ENCODE measurements at regions not wholly inside any gene's neighbourhood (a gene's known extent, or its start where the extent isn't known, plus 50 kb on each side); places are given as distances from the start of the nearest gene placed in this dataset.
"Not testable (repeated sequence)": the region's sequence is repeated elsewhere in the genome, so short reads cannot be mapped to it uniquely, and the experiment has no call there.

GRCh38 chr3:34109021-34109420 lies 310.6 kb downstream of the PDCD6IP start:
- peaks cover 14% of the 10 kb centered on the region for H3K27me3 Mint-ChIP-seq (ENCODE audit: insufficient read depth, unreplicated experiment)
- no peak overlapping the region for H3K4me3 Mint-ChIP-seq (ENCODE audit: unreplicated experiment)
- H3K27ac Mint-ChIP-seq (ENCODE audit: unreplicated experiment): no peak overlapping the region
- H3K36me3 Mint-ChIP-seq (ENCODE audit: insufficient read depth, unreplicated experiment): no peaks in the 10 kb centered on the region
- no TSS peak for BruUV-seq (replicated peaks)
- TF ChIP-seq, protein P1, sequence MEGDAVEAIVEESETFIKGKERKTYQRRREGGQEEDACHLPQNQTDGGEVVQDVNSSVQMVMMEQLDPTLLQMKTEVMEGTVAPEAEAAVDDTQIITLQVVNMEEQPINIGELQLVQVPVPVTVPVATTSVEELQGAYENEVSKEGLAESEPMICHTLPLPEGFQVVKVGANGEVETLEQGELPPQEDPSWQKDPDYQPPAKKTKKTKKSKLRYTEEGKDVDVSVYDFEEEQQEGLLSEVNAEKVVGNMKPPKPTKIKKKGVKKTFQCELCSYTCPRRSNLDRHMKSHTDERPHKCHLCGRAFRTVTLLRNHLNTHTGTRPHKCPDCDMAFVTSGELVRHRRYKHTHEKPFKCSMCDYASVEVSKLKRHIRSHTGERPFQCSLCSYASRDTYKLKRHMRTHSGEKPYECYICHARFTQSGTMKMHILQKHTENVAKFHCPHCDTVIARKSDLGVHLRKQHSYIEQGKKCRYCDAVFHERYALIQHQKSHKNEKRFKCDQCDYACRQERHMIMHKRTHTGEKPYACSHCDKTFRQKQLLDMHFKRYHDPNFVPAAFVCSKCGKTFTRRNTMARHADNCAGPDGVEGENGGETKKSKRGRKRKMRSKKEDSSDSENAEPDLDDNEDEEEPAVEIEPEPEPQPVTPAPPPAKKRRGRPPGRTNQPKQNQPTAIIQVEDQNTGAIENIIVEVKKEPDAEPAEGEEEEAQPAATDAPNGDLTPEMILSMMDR (IDR thresholded peaks at IDR 0.05; ENCODE audit: insufficient read depth in 1 of 2, low read depth in 1 of 2, low read length in 1 of 2, severe bottlenecking in 1 of 2, unreplicated experiment in 1 of 2): no peak
- intact Hi-C loops (cut with micrococcal nuclease; ENCODE audit: unreplicated experiment): loop anchor here (5.0 to 10.0 kb wide), 2 partner anchors 124 to 227 kb away; no protein-coding TSS in a partner anchor
- H3K9me3 Mint-ChIP-seq (ENCODE audit: unreplicated experiment): no peaks in the 10 kb centered on the region
- no peak overlapping the region for H3K4me3 ChIP-seq (ENCODE audit: low read depth, low read length)
- no peak for DNase-seq
- no peaks in the 10 kb centered on the region for H3K4me1 Mint-ChIP-seq (ENCODE audit: low read depth, unreplicated experiment)
- POLR2A ChIA-PET: no interaction called here
- no peaks in the 10 kb centered on the region for H3K4me1 ChIP-seq
- CTCF ChIA-PET: interaction anchor here (1.3 kb wide), 1 partner anchor 226 kb away, joined by 3 read pairs; no protein-coding TSS in a partner anchor
- H3K9me3 ChIP-seq: no peaks in the 10 kb centered on the region
- H3K36me3 ChIP-seq (ENCODE audit: control insufficient read depth, insufficient read depth, low read length): no peaks in the 10 kb centered on the region
- no peaks in the 10 kb centered on the region; the same call in 1 of the 2 replicates for H3K27me3 ChIP-seq (replicated peaks; ENCODE audit: control insufficient read depth, insufficient read depth, low read length)

GRCh38 chr3:34109846-34110245 lies 311.4 kb downstream of the PDCD6IP start:
- ChIA-PET CTCF (interaction anchor here (1.3 kb wide), 1 partner anchor 226 kb away, joined by 3 read pairs; no protein-coding TSS in a partner anchor), POLR2A (no interaction called here)
- Histone ChIP-seq H3K9me3 (no peaks in the 10 kb centered on the region), H3K4me1 (no peaks in the 10 kb centered on the region), H3K4me3 (ENCODE audit: low read depth, low read length) (no peak overlapping the region), H3K27me3 (replicated peaks; ENCODE audit: control insufficient read depth, insufficient read depth, low read length) (no peaks in the 10 kb centered on the region), H3K36me3 (ENCODE audit: control insufficient read depth, insufficient read depth, low read length) (no peaks in the 10 kb centered on the region)
- H3K36me3 Mint-ChIP-seq (ENCODE audit: insufficient read depth, unreplicated experiment): no peaks in the 10 kb centered on the region
- DNase-seq: no peak
- no peaks in the 10 kb centered on the region for H3K4me1 Mint-ChIP-seq (ENCODE audit: low read depth, unreplicated experiment)
- H3K27ac Mint-ChIP-seq (ENCODE audit: unreplicated experiment): no peak overlapping the region
- peaks cover 11% of the 10 kb centered on the region for H3K27me3 Mint-ChIP-seq (ENCODE audit: insufficient read depth, unreplicated experiment)
- intact Hi-C loops (cut with micrococcal nuclease; ENCODE audit: unreplicated experiment): loop anchor here (5.0 to 10.0 kb wide), 2 partner anchors 125 to 228 kb away; no protein-coding TSS in a partner anchor
- TF ChIP-seq, protein P1 (IDR thresholded peaks at IDR 0.05; ENCODE audit: insufficient read depth in 1 of 2, low read depth in 1 of 2, low read length in 1 of 2, severe bottlenecking in 1 of 2, unreplicated experiment in 1 of 2): no peak
- no peak overlapping the region for H3K4me3 Mint-ChIP-seq (ENCODE audit: unreplicated experiment)
- BruUV-seq (replicated peaks): no TSS peak
- H3K9me3 Mint-ChIP-seq (ENCODE audit: unreplicated experiment): no peaks in the 10 kb centered on the region

- ChIA-PET CTCF (no interaction called here), POLR2A (no interaction called here)
- Mint-ChIP-seq H3K4me1 (ENCODE audit: low read depth, unreplicated experiment) (no peaks in the 10 kb centered on the region), H3K4me3 (ENCODE audit: unreplicated experiment) (no peak overlapping the region), H3K27me3 (ENCODE audit: insufficient read depth, unreplicated experiment) (peaks cover 9% of the 10 kb centered on the region), H3K9me3 (ENCODE audit: unreplicated experiment) (no peaks in the 10 kb centered on the region), H3K27ac (ENCODE audit: unreplicated experiment) (no peak overlapping the region), H3K36me3 (ENCODE audit: insufficient read depth, unreplicated experiment) (no peaks in the 10 kb centered on the region)
- Histone ChIP-seq H3K4me1 (no peaks in the 10 kb centered on the region), H3K9me3 (no peaks in the 10 kb centered on the region), H3K27me3 (replicated peaks; ENCODE audit: control insufficient read depth, insufficient read depth, low read length) (no peaks in the 10 kb centered on the region), H3K4me3 (ENCODE audit: low read depth, low read length) (no peak overlapping the region), H3K36me3 (ENCODE audit: control insufficient read depth, insufficient read depth, low read length) (no peaks in the 10 kb centered on the region)
- TF ChIP-seq, protein P1 (IDR thresholded peaks at IDR 0.05; ENCODE audit: insufficient read depth in 1 of 2, low read depth in 1 of 2, low read length in 1 of 2, severe bottlenecking in 1 of 2, unreplicated experiment in 1 of 2): no peak
- no peak for DNase-seq
- intact Hi-C loops (cut with micrococcal nuclease; ENCODE audit: unreplicated experiment): no loop called here
- no TSS peak for BruUV-seq (replicated peaks)
Observed at GRCh38 chr3:34111361-34111760, 312.9 kb downstream of the PDCD6IP start.

DNA sequence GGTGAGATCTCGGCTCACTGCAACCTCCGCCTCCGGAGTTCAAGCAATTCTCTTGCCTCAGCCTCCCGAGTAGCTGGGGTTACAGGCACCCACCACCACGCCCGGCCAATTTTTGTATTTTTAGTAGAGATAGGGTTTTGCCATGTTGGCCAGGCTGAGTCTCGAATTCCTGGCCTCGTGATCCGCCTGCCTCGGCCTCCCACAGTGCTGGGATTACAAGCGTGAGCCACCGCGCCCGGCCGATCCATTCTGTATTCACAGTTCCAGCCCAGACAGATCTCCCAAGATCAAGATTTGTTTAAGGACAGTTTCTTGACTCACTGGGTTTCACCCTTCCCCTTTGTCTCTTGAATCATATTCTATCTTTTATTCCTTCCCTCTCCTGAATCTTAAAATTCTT lies 313.8 kb downstream of the PDCD6IP start:
- H3K4me3 Mint-ChIP-seq (ENCODE audit: unreplicated experiment); H3K27me3 Mint-ChIP-seq (ENCODE audit: insufficient read depth, unreplicated experiment); H3K9me3 Mint-ChIP-seq (ENCODE audit: unreplicated experiment); H3K36me3 ChIP-seq (ENCODE audit: control insufficient read depth, insufficient read depth, low read length); H3K4me3 ChIP-seq (ENCODE audit: low read depth, low read length); H3K9me3 ChIP-seq; H3K4me1 ChIP-seq; CTCF ChIA-PET; H3K4me1 Mint-ChIP-seq (ENCODE audit: low read depth, unreplicated experiment); BruUV-seq (replicated peaks); POLR2A ChIA-PET; H3K27ac Mint-ChIP-seq (ENCODE audit: unreplicated experiment); H3K36me3 Mint-ChIP-seq (ENCODE audit: insufficient read depth, unreplicated experiment); H3K27me3 ChIP-seq (replicated peaks; ENCODE audit: control insufficient read depth, insufficient read depth, low read length); intact Hi-C loops (cut with micrococcal nuclease; ENCODE audit: unreplicated experiment); DNase-seq: not testable (repeated sequence)

Measured in Caco-2 (cell line).